OCI-LY7 (cell line): ENCODE measurements at regions not wholly inside any gene's neighbourhood (a gene's known extent, or its start where the extent isn't known, plus 50 kb on each side); places are given as distances from the start of the nearest gene placed in this dataset.
A peak's percentile ranks its signal among the peaks of the same experiment; 100 is the strongest.

Experiments
- BruUV-seq: library from RNA; stranded (reverse); fragments of 400-500 nt; replicated peaks from 2 replicates; lab custom pipeline; 2021; lab: Mats Ljungman, UMichigan
- CTCF ChIA-PET: fragments of 300-600 bp; sonication (Branson Sonifier 250); formaldehyde crosslinking; loops from one replicate; lab custom pipeline; 2022; ENCODE audit warnings: antibody characterized with exemption; ENCODE audit not compliant: unreplicated experiment; lab: Charles Lee
- POLR2A ChIA-PET: fragments of 300-600 bp; sonication (Branson Sonifier 250); formaldehyde crosslinking; loops from one replicate; lab custom pipeline; 2022; ENCODE audit warnings: antibody characterized with exemption; lab: Charles Lee
- DNase-seq: peaks from one replicate; pipeline ENCODE4 v3.0.0-alpha.2; 2015; ENCODE audit warnings: low spot score
- H2AFZ ChIP-seq: fragments of 200-600 bp; sonication (generic), shearing (Covaris generic); 2 replicates; pipeline ENCODE4 v1.6.1; 2014; ENCODE audit warnings: mild to moderate bottlenecking, antibody characterized with exemption, low read length, moderate library complexity
- H3K27ac ChIP-seq: fragments of 200-600 bp; sonication (generic); 2 replicates; pipeline ENCODE4 v1.5.1; 2014; ENCODE audit warnings: mixed run types, low read depth, mild to moderate bottlenecking, moderate library complexity, low read length, inconsistent platforms; ENCODE audit not compliant: poor library complexity, severe bottlenecking
- H3K36me3 ChIP-seq: fragments of 200-600 bp; sonication (generic); 2 replicates; pipeline ENCODE4 v1.6.1; 2014; ENCODE audit warnings: mild to moderate bottlenecking, antibody characterized with exemption, low read length, moderate library complexity, mixed read lengths; ENCODE audit not compliant: insufficient read depth
- H3K4me1 ChIP-seq: fragments of 200-600 bp; sonication (generic); 2 replicates; pipeline ENCODE4 v1.5.1; 2014; ENCODE audit warnings: mild to moderate bottlenecking, low read length; ENCODE audit not compliant: insufficient read depth, poor library complexity, severe bottlenecking
- H3K4me2 ChIP-seq: fragments of 200-600 bp; sonication (generic); 2 replicates; pipeline ENCODE4 v1.6.1; 2014; ENCODE audit warnings: mild to moderate bottlenecking, low read length
- H3K4me3 ChIP-seq: fragments of 200-600 bp; sonication (generic); 2 replicates; pipeline ENCODE4 v1.5.1; 2014; ENCODE audit warnings: mild to moderate bottlenecking, low read depth, low read length; ENCODE audit not compliant: poor library complexity, severe bottlenecking
- H3K79me2 ChIP-seq: fragments of 200-600 bp; sonication (generic); 2 replicates; pipeline ENCODE4 v1.6.1; 2016; ENCODE audit warnings: low read depth, mild to moderate bottlenecking, low read length, moderate library complexity, mixed read lengths; ENCODE audit not compliant: insufficient read depth
- H3K9me2 ChIP-seq: fragments of 200-600 bp; sonication (generic); 2 replicates; pipeline ENCODE4 v1.6.1; 2016; ENCODE audit warnings: mild to moderate bottlenecking, low read length, mixed read lengths; ENCODE audit not compliant: insufficient read depth
- H3K9me3 ChIP-seq: fragments of 200-600 bp; sonication (generic); 2 replicates; pipeline ENCODE4 v1.6.1; 2014; ENCODE audit warnings: mild to moderate bottlenecking, mixed run types, low read length, mixed read lengths
- H4K20me1 ChIP-seq: fragments of 200-600 bp; sonication (generic); 2 replicates; pipeline ENCODE4 v1.6.1; 2014; ENCODE audit warnings: mild to moderate bottlenecking, antibody characterized with exemption, low read length, moderate library complexity, mixed read lengths; ENCODE audit not compliant: insufficient read depth
- CTCF ChIP-seq: fragments of 200-600 bp; sonication (generic); conservative IDR thresholded peaks from 2 replicates; pipeline ENCODE4 v1.5.1; 2014; ENCODE audit warnings: mild to moderate bottlenecking, antibody characterized with exemption, low read length, moderate library complexity, mixed read lengths
- EZH2phosphoT487 ChIP-seq: fragments of 200-600 bp; sonication (generic); IDR thresholded peaks from 2 replicates; pipeline ENCODE4 v1.6.1; 2018; ENCODE audit warnings: low read depth, borderline replicate concordance, mild to moderate bottlenecking, mixed run types, antibody characterized with exemption, low read length, moderate library complexity, mixed read lengths
- intact Hi-C: fragments of 100-400 bp; cut with micrococcal nuclease; formaldehyde crosslinking; loops from one replicate; pipeline ENCODE4 v1.10.0; 2022; ENCODE audit not compliant: unreplicated experiment

DNA sequence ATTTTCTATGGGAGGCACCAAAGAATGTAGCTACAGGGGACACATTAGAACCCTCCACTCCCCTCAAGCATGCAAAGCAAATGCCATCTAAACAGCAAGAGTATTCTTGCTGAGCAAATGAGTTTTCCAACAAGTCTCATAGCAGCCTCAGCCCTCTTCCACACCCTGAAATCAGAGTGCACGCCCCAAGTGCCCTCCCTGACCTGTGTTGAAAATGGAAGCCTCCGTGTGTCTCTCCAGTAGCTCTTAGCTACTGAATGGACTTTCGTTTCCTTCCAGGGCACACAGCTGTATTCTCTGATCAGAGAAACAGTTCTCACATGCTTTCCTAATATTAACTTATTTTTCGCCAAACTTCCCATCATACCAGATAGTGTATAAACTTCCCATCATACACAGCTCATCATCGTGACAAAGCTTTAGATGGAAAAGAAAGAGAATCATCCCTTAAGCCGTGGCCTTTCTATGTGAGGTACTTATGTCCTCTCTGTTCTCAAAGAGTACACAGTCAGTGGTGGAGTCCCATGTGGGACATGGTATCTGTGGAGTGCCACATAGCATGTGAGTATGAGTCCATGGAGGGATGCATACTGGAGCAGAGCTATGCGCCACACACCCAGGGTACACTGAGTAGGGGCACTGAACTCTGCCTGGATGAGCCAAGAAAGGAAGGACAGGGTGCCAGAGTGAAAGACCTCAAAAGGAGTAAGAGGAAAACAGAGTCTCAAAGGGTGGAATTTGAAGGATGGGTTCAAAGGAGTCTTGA, 434.5 kb downstream of the MCTP2 start:
- DNase-seq: no peak
- H3K4me1 ChIP-seq: no peaks in the 10 kb centered on the region
- H3K36me3 ChIP-seq: no peaks in the 10 kb centered on the region
- no TSS peak for BruUV-seq
- H2AFZ ChIP-seq: no peak overlapping the region
- no peaks in the 10 kb centered on the region for H3K9me3 ChIP-seq
- ChIA-PET CTCF (no interaction called here), POLR2A (interaction anchor here (1.4 kb wide), 1 partner anchor 14 kb away, joined by 6 read pairs; no protein-coding TSS in a partner anchor)
- H3K4me2 ChIP-seq: no peak overlapping the region
- H3K4me3 ChIP-seq: no peak overlapping the region
- intact Hi-C loops: loop anchor here (10.0 kb wide), 1 partner anchor 251 kb away; no protein-coding TSS in a partner anchor
- H4K20me1 ChIP-seq: no peaks in the 10 kb centered on the region
- no peaks in the 10 kb centered on the region for H3K9me2 ChIP-seq
- no peak overlapping the region for H3K27ac ChIP-seq
- TF ChIP-seq EZH2phosphoT487 (no peak), CTCF (no peak)
- no peaks in the 10 kb centered on the region for H3K79me2 ChIP-seq

GRCh38 chr15:94666553-94666952, 435.2 kb downstream of the MCTP2 start:
- intact Hi-C loops: loop anchor here (10.0 kb wide), 1 partner anchor 252 kb away; no protein-coding TSS in a partner anchor
- Histone ChIP-seq H3K9me2 (no peaks in the 10 kb centered on the region), H3K4me2 (no peak overlapping the region), H3K36me3 (no peaks in the 10 kb centered on the region), H3K4me3 (no peak overlapping the region), H4K20me1 (no peaks in the 10 kb centered on the region), H3K27ac (no peak overlapping the region), H2AFZ (no peak overlapping the region), H3K4me1 (no peaks in the 10 kb centered on the region), H3K79me2 (no peaks in the 10 kb centered on the region), H3K9me3 (no peaks in the 10 kb centered on the region)
- TF ChIP-seq CTCF (0 out of 2 replicates have a peak, but pooled peaks have one; percentile 11), EZH2phosphoT487 (no peak)
- ChIA-PET CTCF (no interaction called here), POLR2A (no interaction called here)
- DNase-seq: no peak
- BruUV-seq: no TSS peak

DNA sequence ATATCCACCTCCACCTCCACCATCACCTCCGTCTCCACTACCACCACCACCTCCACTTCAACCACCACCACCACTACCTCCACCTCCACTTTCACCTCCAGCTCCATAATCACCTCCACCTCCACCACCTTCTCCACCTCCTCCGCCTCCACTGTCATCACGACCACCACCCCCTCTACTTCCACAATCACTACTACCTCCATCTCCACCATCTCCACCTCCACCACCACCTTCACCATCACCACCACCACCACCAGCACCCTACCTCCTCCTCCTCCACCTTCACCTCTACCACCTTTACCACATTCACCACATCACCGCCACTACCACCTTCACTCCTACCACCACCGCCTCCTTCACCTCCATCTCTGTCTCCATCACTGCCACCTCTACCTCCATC, 435.7 kb downstream of the MCTP2 start:
- Histone ChIP-seq H3K79me2 (no peaks in the 10 kb centered on the region), H3K4me3 (no peak overlapping the region), H3K4me2 (no peak overlapping the region), H3K36me3 (no peaks in the 10 kb centered on the region), H3K9me3 (no peaks in the 10 kb centered on the region), H3K9me2 (no peaks in the 10 kb centered on the region), H2AFZ (no peak overlapping the region), H4K20me1 (no peaks in the 10 kb centered on the region), H3K4me1 (no peaks in the 10 kb centered on the region), H3K27ac (no peak overlapping the region)
- BruUV-seq: no TSS peak
- CTCF ChIA-PET: no interaction called here
- intact Hi-C loops: loop anchor here (10.0 kb wide), 1 partner anchor 252 kb away; no protein-coding TSS in a partner anchor
- no peak for DNase-seq
- TF ChIP-seq CTCF (no peak), EZH2phosphoT487 (no peak)
- POLR2A ChIA-PET: no interaction called here
